NCI-H748 treated with DMSO at 0.1 percent for 48 hours (cell line): ENCODE measurements at regions not wholly inside any gene's neighbourhood (a gene's known extent, or its start where the extent isn't known, plus 50 kb on each side); places are given as distances from the start of the nearest gene placed in this dataset.
"Not testable (repeated sequence)": the region's sequence is repeated elsewhere in the genome, so short reads cannot be mapped to it uniquely, and the experiment has no call there.

Experiments
- DNase-seq: peaks from one replicate; lab custom pipeline; 2025; lab: John Stamatoyannopoulos, UW

GRCh38 chr1:146326863-146327262, 98.0 kb upstream of the NOTCH2NLA start:
- not testable (repeated sequence) for DNase-seq

GRCh38 chr1:146324463-146324862, 95.6 kb upstream of the NOTCH2NLA start:
- not testable (repeated sequence) for DNase-seq

- not testable (repeated sequence) for DNase-seq
Observed at GRCh38 chr1:146323302-146323701, 94.5 kb upstream of the NOTCH2NLA start.

- not testable (repeated sequence) for DNase-seq
Observed at GRCh38 chr1:146322893-146323292, 94.1 kb upstream of the NOTCH2NLA start.

GRCh38 chr1:146318715-146319114, 89.9 kb upstream of the NOTCH2NLA start:
- not testable (repeated sequence) for DNase-seq

- not testable (repeated sequence) for DNase-seq
Observed at GRCh38 chr1:146317785-146318184, 89.0 kb upstream of the NOTCH2NLA start.

- not testable (repeated sequence) for DNase-seq
Observed at GRCh38 chr1:146314449-146315246, 85.8 kb upstream of the NOTCH2NLA start.

- DNase-seq: not testable (repeated sequence)
Observed at GRCh38 chr1:146310579-146310978, 81.8 kb upstream of the NOTCH2NLA start.

- DNase-seq: not testable (repeated sequence)
Observed at GRCh38 chr1:146309427-146309826, 80.6 kb upstream of the NOTCH2NLA start.

- DNase-seq: not testable (repeated sequence)
Observed at GRCh38 chr1:146308892-146309291, 80.1 kb upstream of the NOTCH2NLA start.

- not testable (repeated sequence) for DNase-seq
Observed at GRCh38 chr1:146308152-146308551, 79.3 kb upstream of the NOTCH2NLA start.

GRCh38 chr1:146307632-146308031, 78.8 kb upstream of the NOTCH2NLA start:
- DNase-seq: not testable (repeated sequence)

GRCh38 chr1:146306651-146307050, 77.8 kb upstream of the NOTCH2NLA start:
- not testable (repeated sequence) for DNase-seq

GRCh38 chr1:146305442-146305841, 76.6 kb upstream of the NOTCH2NLA start:
- DNase-seq: not testable (repeated sequence)

- DNase-seq: not testable (repeated sequence)
Observed at GRCh38 chr1:146298575-146298897, 69.7 kb upstream of the NOTCH2NLA start.

GRCh38 chr1:146297781-146298574, 69.2 kb upstream of the NOTCH2NLA start:
- DNase-seq: not testable (repeated sequence)

- DNase-seq: not testable (repeated sequence)
Observed at GRCh38 chr1:146292940-146293936, 64.4 kb upstream of the NOTCH2NLA start.

- not testable (repeated sequence) for DNase-seq
Observed at GRCh38 chr1:146292424-146292823, 63.6 kb upstream of the NOTCH2NLA start.

GRCh38 chr1:146287881-146288280, 59.1 kb upstream of the NOTCH2NLA start:
- not testable (repeated sequence) for DNase-seq

GRCh38 chr1:146284760-146285159, 55.9 kb upstream of the NOTCH2NLA start:
- DNase-seq: not testable (repeated sequence)

GRCh38 chr1:146283527-146283880, 54.7 kb upstream of the NOTCH2NLA start:
- not testable (repeated sequence) for DNase-seq
